AG08395 (cell line): ENCODE measurements at regions not wholly inside any gene's neighbourhood (a gene's known extent, or its start where the extent isn't known, plus 50 kb on each side); places are given as distances from the start of the nearest gene placed in this dataset.

Experiments
- DNase-seq: peaks from one replicate; pipeline ENCODE4 v3.0.0; 2012; ENCODE audit warnings: mixed read lengths, low spot score

- no peak for DNase-seq
Observed at GRCh38 chr2:100222844-100223243, 80.5 kb upstream of the AFF3 start.

- no peak for DNase-seq
Observed at GRCh38 chr2:100218552-100218951, 76.2 kb upstream of the AFF3 start.

- DNase-seq = no peak
Observed at GRCh38 chr2:100217323-100217722, 74.9 kb upstream of the AFF3 start.

GRCh38 chr2:100216015-100216414, 73.6 kb upstream of the AFF3 start:
- DNase-seq = no peak

DNA sequence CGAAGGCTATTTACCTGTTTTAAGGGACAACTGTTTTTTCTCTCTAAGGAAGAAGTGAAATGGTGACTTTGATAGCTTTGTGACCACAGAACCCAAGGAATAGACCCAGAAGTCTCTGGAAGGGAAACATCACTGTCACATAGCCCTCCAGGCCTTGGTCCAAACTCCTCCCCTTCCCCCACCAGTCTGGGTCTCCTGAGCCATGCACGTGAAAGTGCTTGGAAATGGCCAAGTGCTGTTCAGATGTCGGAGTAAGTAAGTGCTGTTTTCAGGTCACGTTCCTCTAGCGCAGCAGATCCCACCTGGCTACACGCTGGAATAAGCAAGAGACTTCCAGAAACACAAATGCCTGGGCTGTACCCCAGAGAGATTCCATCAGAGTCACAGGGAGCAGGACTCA, 73.0 kb upstream of the AFF3 start:
- no peak for DNase-seq

GRCh38 chr2:100214265-100214971, 72.0 kb upstream of the AFF3 start:
- no peak for DNase-seq

GRCh38 chr2:100213595-100213994, 71.2 kb upstream of the AFF3 start:
- no peak for DNase-seq

- no peak for DNase-seq
Observed at GRCh38 chr2:100212850-100213249, 70.5 kb upstream of the AFF3 start.

DNA sequence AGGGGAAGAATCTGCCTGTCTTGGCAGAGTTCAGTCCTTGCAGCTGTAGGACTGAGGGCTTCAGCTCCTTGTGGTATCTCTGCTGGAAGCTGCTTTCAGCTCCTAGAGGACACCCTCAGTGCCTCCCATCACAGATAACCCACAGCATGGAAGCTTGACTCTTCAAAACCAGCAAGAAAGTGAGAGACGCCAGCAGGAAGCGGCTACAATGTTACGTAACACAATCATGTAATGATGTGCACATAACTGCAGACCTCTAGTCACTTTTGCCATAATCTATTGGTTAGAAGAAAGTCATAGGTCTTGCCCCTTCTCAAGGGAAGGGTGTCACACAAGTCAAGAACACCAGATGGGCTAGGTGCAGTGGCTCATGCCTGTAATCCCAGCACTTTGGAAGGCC, 69.1 kb upstream of the AFF3 start:
- DNase-seq = no peak

DNA sequence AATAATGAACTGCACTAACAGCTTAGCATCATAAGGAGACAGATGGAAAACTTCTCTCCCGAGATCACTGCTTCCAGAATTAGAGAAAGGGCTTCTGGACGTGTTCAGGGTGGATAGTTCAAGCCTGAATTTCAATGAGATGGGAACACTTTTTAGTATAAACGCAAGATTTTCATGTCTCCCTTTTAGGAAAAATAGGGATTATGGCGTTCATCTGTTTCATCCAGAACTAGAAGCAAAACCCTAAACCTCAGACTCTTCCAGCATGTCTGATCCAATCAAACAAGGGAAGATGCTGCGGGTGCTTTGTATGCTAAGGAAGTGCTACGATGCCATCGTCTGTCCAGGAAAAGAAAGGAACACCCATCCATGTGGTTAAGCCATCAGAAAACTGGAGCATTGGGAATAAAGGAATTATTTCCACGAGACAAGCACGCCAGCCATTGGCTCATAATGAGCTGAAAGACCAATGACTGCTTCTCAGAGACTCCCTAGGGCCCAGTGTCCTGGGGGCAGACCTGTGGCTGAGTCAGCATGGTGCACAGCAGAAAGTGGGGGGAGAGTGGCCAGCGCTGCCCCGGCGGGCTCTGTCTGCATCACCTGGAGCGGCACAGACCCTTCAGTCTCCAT, 65.9 kb upstream of the AFF3 start:
- DNase-seq = peak; percentile 82

DNA sequence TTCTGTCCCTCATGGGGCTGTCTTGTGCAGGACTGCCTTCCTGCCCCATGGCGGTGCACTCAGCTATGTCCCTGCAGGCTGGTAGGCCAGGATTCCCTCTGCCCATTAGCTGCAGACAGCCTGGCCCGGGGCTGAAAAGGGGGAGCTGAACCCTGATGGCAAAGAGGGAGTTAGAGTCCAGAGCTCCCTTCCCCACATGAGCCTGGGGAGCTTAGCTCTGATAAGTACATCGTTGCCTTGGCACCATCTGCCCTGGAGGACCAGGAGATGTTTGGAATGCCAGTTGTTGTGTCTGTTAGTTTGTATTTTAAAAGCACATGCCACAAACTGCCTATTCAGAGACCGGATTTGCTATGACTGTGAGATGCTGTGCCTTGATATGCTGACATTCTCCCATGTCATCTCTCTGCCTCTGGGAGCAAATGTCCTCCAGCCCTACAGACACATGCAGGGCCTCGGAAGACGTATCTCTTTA, 65.1 kb upstream of the AFF3 start:
- no peak for DNase-seq

- DNase-seq = no peak
Observed at GRCh38 chr2:100206731-100207255, 64.4 kb upstream of the AFF3 start.

DNA sequence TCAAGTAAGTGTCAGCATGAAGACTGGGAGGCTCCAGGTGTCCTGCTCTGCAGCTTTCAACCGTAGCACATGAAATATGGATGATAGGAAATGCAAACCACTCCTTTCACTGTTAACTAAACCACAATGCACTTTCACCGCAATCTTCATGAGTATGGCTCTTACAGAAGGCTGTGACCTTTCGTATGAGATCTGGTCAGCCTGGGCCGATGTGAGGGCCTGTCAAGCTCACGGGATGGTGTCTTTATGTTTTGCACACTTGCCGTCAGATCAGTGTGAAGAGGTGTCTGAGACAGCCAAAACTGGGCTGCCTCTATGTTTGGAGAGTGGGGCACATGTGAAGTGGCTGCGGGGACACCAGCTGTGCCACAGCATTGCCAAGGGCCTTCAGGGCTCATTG, 62.8 kb upstream of the AFF3 start:
- DNase-seq = no peak

- DNase-seq = no peak
Observed at GRCh38 chr2:100202567-100202966, 60.2 kb upstream of the AFF3 start.

GRCh38 chr2:100200985-100201384, 58.6 kb upstream of the AFF3 start:
- DNase-seq = no peak

GRCh38 chr2:100199421-100199820, 57.0 kb upstream of the AFF3 start:
- DNase-seq = no peak

DNA sequence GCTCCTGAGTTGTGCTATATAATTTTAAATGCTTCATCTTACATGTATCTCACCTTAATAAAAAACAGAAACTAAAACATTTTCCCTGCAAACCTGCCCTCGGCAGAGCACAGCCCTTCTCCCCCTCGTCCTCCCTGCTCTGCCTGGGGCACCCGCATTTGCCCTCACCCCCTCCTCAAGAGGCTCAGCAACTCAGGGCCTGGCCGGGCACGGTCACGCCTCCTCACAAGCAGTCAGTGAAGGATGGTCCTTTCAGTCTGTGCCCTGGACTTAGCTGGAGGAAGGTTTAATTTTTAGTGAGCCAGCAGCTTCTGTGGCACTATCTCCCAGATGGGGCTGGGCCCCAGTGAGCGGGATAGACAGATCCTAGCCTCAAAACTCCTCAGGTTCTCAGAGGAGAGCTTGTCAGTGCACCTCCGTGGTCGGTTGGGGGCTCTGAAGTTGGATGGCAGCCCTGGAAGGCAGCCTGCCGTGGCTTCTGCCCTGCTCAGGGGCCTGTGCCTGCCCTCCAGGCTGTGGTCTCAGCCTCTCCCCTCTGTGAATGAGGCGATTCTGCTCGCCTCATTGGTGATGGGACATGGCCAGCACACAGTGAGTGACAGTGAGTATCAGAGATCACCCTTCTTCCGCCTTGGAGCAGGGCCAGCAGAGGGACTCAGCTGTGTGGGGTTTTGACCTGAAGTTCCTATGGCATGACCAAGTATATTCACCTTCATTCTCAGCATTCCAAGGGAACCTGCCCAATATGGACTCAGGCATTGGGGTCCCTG, 56.3 kb upstream of the AFF3 start:
- DNase-seq = no peak

DNA sequence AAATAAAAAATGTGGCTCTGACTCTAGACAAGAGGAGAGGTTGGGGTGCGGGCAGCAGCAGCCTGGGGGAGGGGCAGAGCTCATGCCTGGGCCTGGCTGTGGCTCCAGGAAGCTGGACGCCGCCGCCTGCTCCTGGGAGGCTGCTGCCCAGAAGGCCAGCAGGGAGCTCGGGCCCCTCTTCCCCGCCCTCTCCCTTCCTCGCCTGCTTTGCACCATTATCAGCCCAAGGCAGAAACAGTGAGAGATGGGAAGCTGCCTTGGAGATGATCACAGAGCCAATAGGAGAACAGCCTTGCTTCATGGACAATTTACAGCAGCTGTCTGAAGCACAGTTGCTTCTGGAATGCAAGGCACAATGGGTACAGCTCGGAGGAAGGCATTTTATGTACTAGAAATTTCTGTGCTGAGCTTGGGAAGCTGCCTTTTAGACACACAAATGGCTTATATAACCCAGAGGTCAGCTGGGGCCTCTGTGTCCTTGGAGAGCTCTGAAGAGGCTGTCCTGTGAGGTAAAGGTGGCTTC, 55.3 kb upstream of the AFF3 start:
- DNase-seq = peak; percentile 73

DNA sequence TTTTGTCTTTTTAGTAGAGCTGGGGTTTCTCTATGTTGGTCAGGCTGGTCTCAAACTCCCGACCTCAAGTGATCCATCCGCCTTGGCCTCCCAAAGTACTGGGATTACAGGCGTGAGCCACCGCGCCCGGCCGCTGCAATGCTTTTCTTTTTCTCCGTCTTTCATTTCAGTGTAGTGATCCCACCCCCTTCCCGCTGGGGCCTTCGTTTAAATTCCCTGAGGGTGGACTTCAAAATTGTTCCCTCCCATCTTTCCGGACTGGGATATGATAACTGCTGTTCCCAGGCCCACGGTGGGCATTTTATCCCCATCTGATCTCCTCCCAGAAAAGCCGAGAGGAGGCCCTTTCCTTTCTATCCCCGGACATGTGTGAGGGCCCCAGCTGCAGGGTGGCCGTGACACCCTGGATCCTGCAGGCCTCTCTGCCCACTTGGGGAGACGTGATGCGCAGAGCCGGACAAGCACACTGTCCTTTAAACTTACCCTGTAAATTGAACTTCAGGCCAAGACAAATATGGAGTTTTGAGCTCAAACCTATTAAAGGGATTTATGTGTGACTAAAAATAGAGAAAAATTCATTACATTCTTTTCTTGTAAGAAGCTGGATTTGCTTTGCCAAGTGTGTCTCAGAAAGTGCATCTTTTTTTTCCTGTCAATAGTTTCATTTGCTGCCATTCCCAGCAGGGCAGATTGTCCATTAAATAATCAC, 54.5 kb upstream of the AFF3 start:
- DNase-seq = peak; percentile 45

- no peak for DNase-seq
Observed at GRCh38 chr2:100195942-100196341, 53.6 kb upstream of the AFF3 start.

- DNase-seq = no peak
Observed at GRCh38 chr2:100194951-100195350, 52.6 kb upstream of the AFF3 start.

DNA sequence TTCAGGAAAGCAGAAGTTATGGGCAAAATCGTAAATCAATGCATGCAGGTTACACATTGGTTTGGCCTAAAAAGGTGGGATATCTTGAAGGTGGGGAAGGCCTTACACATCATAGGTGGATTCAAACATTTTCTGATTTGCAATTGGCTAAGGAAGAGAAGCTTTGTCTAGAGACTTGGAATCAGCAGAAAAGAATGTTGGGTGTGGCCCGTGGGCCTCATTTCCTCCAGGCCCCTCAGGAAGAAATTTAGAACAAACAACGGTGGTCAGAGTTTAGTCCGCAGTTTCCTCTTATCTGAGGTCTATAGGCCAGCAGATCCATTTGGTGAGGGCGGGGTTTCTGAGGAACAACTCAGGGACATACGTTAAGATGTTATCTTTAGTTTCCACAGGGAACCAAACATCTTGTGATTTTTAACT, 50.9 kb upstream of the AFF3 start:
- DNase-seq = no peak
